DMS53 (cell line): ENCODE measurements at regions not wholly inside any gene's neighbourhood (a gene's known extent, or its start where the extent isn't known, plus 50 kb on each side); places are given as distances from the start of the nearest gene placed in this dataset.

Experiments used
- DNase-seq: peaks from one replicate; lab custom pipeline; 2025; lab: John Stamatoyannopoulos, UW

- no peak for DNase-seq
These were observed 139.5 kb downstream of the PFKFB3 start for GRCh38 chr10:6342096-6342685.

GRCh38 chr10:6343305-6344010, 140.7 kb downstream of the PFKFB3 start:
- DNase-seq, result peak; percentile 32

GRCh38 chr10:6345404-6345803, 142.7 kb downstream of the PFKFB3 start:
- DNase-seq, result no peak

GRCh38 chr10:6346631-6347030, 143.9 kb downstream of the PFKFB3 start:
- DNase-seq, result no peak

GRCh38 chr10:6347391-6347951, 144.7 kb downstream of the PFKFB3 start:
- no peak for DNase-seq

- no peak for DNase-seq
These were observed 145.6 kb downstream of the PFKFB3 start for GRCh38 chr10:6348096-6348874.

GRCh38 chr10:6349846-6350535, 147.3 kb downstream of the PFKFB3 start:
- no peak for DNase-seq

GRCh38 chr10:6350609-6351008, 147.9 kb downstream of the PFKFB3 start:
- no peak for DNase-seq

GRCh38 chr10:6351495-6351894, 148.8 kb downstream of the PFKFB3 start:
- DNase-seq, result no peak

GRCh38 chr10:6353526-6353925, 150.8 kb downstream of the PFKFB3 start:
- no peak for DNase-seq

GRCh38 chr10:6354168-6354772, 151.5 kb downstream of the PFKFB3 start:
- DNase-seq, result no peak

GRCh38 chr10:6356280-6356793, 153.6 kb downstream of the PFKFB3 start:
- DNase-seq, result no peak

GRCh38 chr10:6361869-6362268, 159.1 kb downstream of the PFKFB3 start:
- DNase-seq, result no peak

GRCh38 chr10:6362879-6363278, 160.1 kb downstream of the PFKFB3 start:
- DNase-seq, result no peak

GRCh38 chr10:6363511-6363910, 160.8 kb downstream of the PFKFB3 start:
- no peak for DNase-seq

GRCh38 chr10:6364283-6364682, 161.6 kb downstream of the PFKFB3 start:
- no peak for DNase-seq

- no peak for DNase-seq
These were observed 162.2 kb downstream of the PFKFB3 start for GRCh38 chr10:6364893-6365292.

- DNase-seq, result no peak
These were observed 162.7 kb downstream of the PFKFB3 start for GRCh38 chr10:6365384-6365783.
